ENCODE measurements at regions not wholly inside any gene's neighbourhood (a gene's known extent, or its start where the extent isn't known, plus 50 kb on each side); places are given as distances from the start of the nearest gene placed in this dataset.

DNA sequence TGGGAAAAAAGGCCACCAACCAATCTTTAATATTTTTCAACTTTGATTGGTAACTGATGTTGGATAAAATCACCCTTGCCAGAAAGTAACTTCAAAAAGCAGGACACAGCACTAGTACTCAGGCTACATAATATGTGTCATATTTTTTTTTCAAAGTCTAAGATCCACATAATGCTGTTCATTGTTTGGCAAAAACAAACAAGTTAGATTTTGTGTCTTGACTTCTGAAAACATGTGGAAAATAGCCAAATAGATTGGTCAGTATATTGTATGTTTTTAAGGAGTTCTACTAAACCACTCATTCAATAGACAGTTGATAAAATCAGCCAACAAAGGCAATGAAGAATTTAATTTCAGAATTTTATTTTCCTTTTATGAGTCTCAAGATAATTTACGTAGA, 111.7 kb upstream of the CCDC54 start:
- TF ChIP-seq, protein P1, sequence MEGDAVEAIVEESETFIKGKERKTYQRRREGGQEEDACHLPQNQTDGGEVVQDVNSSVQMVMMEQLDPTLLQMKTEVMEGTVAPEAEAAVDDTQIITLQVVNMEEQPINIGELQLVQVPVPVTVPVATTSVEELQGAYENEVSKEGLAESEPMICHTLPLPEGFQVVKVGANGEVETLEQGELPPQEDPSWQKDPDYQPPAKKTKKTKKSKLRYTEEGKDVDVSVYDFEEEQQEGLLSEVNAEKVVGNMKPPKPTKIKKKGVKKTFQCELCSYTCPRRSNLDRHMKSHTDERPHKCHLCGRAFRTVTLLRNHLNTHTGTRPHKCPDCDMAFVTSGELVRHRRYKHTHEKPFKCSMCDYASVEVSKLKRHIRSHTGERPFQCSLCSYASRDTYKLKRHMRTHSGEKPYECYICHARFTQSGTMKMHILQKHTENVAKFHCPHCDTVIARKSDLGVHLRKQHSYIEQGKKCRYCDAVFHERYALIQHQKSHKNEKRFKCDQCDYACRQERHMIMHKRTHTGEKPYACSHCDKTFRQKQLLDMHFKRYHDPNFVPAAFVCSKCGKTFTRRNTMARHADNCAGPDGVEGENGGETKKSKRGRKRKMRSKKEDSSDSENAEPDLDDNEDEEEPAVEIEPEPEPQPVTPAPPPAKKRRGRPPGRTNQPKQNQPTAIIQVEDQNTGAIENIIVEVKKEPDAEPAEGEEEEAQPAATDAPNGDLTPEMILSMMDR (IDR thresholded peaks at IDR 0.05): no peak
- no peak for TF ChIP-seq EZH2phosphoT487 (IDR thresholded peaks at IDR 0.05)

Measured in neural progenitor cell (in vitro differentiated cells).